Activated CD8-positive, alpha-beta T cell treated with anti-CD3 and anti-CD28 coated beads for 36 hours (primary cell): ENCODE measurements at regions not wholly inside any gene's neighbourhood (a gene's known extent, or its start where the extent isn't known, plus 50 kb on each side); places are given as distances from the start of the nearest gene placed in this dataset.

ENCODE experiments used
- ATAC-seq: fragments of 200-7000 bp; cut with Tn5 transposase; one replicate; pipeline ENCODE4 v1.10.0; 2021; ENCODE audit warnings: mild to moderate bottlenecking, moderate library complexity
- CTCF ChIA-PET: fragments of 350-600 bp; sonication (Branson Sonifier 250); formaldehyde crosslinking; loops from one replicate; lab custom pipeline; 2021; ENCODE audit warnings: antibody characterized with exemption; lab: Charles Lee
- POLR2A ChIA-PET: fragments of 350-600 bp; sonication (Branson Sonifier 250); formaldehyde crosslinking; loops from one replicate; lab custom pipeline; 2021; ENCODE audit warnings: antibody characterized with exemption; lab: Charles Lee
- DNase-seq: peaks from one replicate; pipeline ENCODE4 v3.0.0-alpha.2; 2020
- H3K27ac Mint-ChIP-seq: one replicate; pipeline ENCODE4 v1.8.0; 2021; ENCODE audit warnings: mild to moderate bottlenecking, mixed read lengths
- H3K27me3 Mint-ChIP-seq: one replicate; pipeline ENCODE4 v1.8.0; 2021; ENCODE audit warnings: mixed read lengths
- H3K36me3 Mint-ChIP-seq: one replicate; pipeline ENCODE4 v1.8.0; 2021; ENCODE audit warnings: low read depth, mixed read lengths
- H3K4me1 Mint-ChIP-seq: one replicate; pipeline ENCODE4 v1.8.0; 2021; ENCODE audit warnings: low read depth, mixed read lengths
- H3K4me3 Mint-ChIP-seq: one replicate; pipeline ENCODE4 v1.8.0; 2021; ENCODE audit warnings: mild to moderate bottlenecking, moderate library complexity, mixed read lengths
- H3K9me3 Mint-ChIP-seq: one replicate; pipeline ENCODE4 v1.8.0; 2021; ENCODE audit warnings: mixed read lengths
- CTCF ChIP-seq: fragments of 200-600 bp; IDR thresholded peaks from one replicate; pipeline ENCODE4 v1.8.0; 2022; ENCODE audit warnings: antibody characterized with exemption, mild to moderate bottlenecking
- intact Hi-C: fragments of 100-400 bp; cut with micrococcal nuclease; formaldehyde crosslinking; loops from one replicate; pipeline ENCODE4 v1.10.0; 2022

- Mint-ChIP-seq H3K27me3 (peaks cover 1% of the 10 kb centered on the region), H3K4me3 (no peak overlapping the region), H3K36me3 (no peaks in the 10 kb centered on the region), H3K4me1 (peaks cover 22% of the 10 kb centered on the region), H3K9me3 (no peaks in the 10 kb centered on the region), H3K27ac (no peak overlapping the region)
- DNase-seq, result no peak
- ChIA-PET CTCF (interaction anchor here (1.8 to 2.0 kb wide), 3 partner anchors 8 to 30 kb away, joined by 3 to 11 read pairs (median 4); no protein-coding TSS in a partner anchor), POLR2A (interaction anchor here (2.0 kb wide), 2 partner anchors 8 to 30 kb away, joined by 6 to 12 read pairs; no protein-coding TSS in a partner anchor)
- intact Hi-C loops, result no loop called here
- ATAC-seq, result no peak
- no peak for TF ChIP-seq CTCF
Observed at GRCh38 chr17:77636835-77637817, 321.4 kb upstream of the TNRC6C start.

- H3K4me3 Mint-ChIP-seq, result no peak overlapping the region
- TF ChIP-seq CTCF, result no peak
- ChIA-PET CTCF (no interaction called here), POLR2A (no interaction called here)
- no peaks in the 10 kb centered on the region for H3K9me3 Mint-ChIP-seq
- no peaks in the 10 kb centered on the region for H3K36me3 Mint-ChIP-seq
- intact Hi-C loops, result no loop called here
- H3K27ac Mint-ChIP-seq, result no peak overlapping the region
- ATAC-seq (no peak), DNase-seq (no peak)
- H3K4me1 Mint-ChIP-seq, result peaks cover 22% of the 10 kb centered on the region
- peaks cover 1% of the 10 kb centered on the region for H3K27me3 Mint-ChIP-seq
Observed at GRCh38 chr17:77637818-77638575, 320.5 kb upstream of the TNRC6C start.

GRCh38 chr17:77640252-77640651 lies 318.3 kb upstream of the TNRC6C start:
- Mint-ChIP-seq H3K27ac (no peak overlapping the region), H3K4me3 (no peak overlapping the region), H3K36me3 (no peaks in the 10 kb centered on the region), H3K27me3 (peaks cover 1% of the 10 kb centered on the region), H3K4me1 (peaks cover 20% of the 10 kb centered on the region), H3K9me3 (no peaks in the 10 kb centered on the region)
- POLR2A ChIA-PET, result interaction anchor here (1.0 to 1.1 kb wide), 2 partner anchors 15 to 22 kb away, joined by 3 read pairs; no protein-coding TSS in a partner anchor
- ATAC-seq (no peak), DNase-seq (no peak)
- intact Hi-C loops, result no loop called here
- TF ChIP-seq CTCF, result no peak
- CTCF ChIA-PET, result interaction anchor here (0.7 to 1.4 kb wide), 2 partner anchors 33 to 98 kb away, joined by 3 to 4 read pairs; no protein-coding TSS in a partner anchor

GRCh38 chr17:77640916-77641605 lies 317.4 kb upstream of the TNRC6C start:
- Mint-ChIP-seq H3K36me3 (no peaks in the 10 kb centered on the region), H3K9me3 (no peaks in the 10 kb centered on the region), H3K4me3 (no peak overlapping the region), H3K4me1 (peaks cover 18% of the 10 kb centered on the region), H3K27ac (no peak overlapping the region), H3K27me3 (peaks cover 1% of the 10 kb centered on the region)
- CTCF ChIA-PET, result interaction anchor here (0.6 to 1.4 kb wide), 2 partner anchors 23 to 98 kb away, joined by 4 read pairs; no protein-coding TSS in a partner anchor
- no peak for ATAC-seq
- no peak for DNase-seq
- POLR2A ChIA-PET, result interaction anchor here (1.4 kb wide), 1 partner anchor 9 kb away, joined by 4 read pairs; no protein-coding TSS in a partner anchor
- no peak for TF ChIP-seq CTCF
- intact Hi-C loops, result no loop called here
